ENCODE measurements at regions not wholly inside any gene's neighbourhood (a gene's known extent, or its start where the extent isn't known, plus 50 kb on each side); places are given as distances from the start of the nearest gene placed in this dataset.

GRCh38 chr3:24573576-24573975 lies 78.9 kb upstream of the THRB start:
- TF ChIP-seq CTCF (optimal IDR thresholded peaks at IDR 0.05 in 1 of 3, IDR thresholded peaks at IDR 0.05 in 1 of 3, conservative IDR thresholded peaks at IDR 0.05 in 1 of 3; ENCODE audit: extremely low read depth in 1 of 3, insufficient read depth in 2 of 3, low read length in 3 of 3) (no peak), EZH2 (IDR thresholded peaks at IDR 0.05; ENCODE audit: low read length) (no peak)
